K562 (cell line): ENCODE measurements at regions not wholly inside any gene's neighbourhood (a gene's known extent, or its start where the extent isn't known, plus 50 kb on each side); places are given as distances from the start of the nearest gene placed in this dataset.
A peak's percentile ranks its signal among the peaks of the same experiment; 100 is the strongest.

ENCODE experiments used
- ATAC-seq: fragments of 200-7000 bp; cut with Tn5 transposase; 3 replicates; pipeline ENCODE4 v1.9.1; 2020; ENCODE audit warnings: moderate library complexity
- BruUV-seq: library from RNA; stranded (reverse); fragments of 400-500 nt; replicated peaks from 2 replicates; lab custom pipeline; 2021; lab: Mats Ljungman, UMichigan
- CTCF ChIA-PET: fragments of 300-600 bp; formaldehyde crosslinking; extraction: SDS; loops from one replicate; lab custom pipeline; 2021; ENCODE audit warnings: low intra/inter-chr PET ratio; lab: Yijun Ruan, JAX
- POLR2A ChIA-PET: fragments of 300-600, 350-650 bp; sonication (Branson Sonifier 250); formaldehyde crosslinking; extraction: SDS; loops from one replicate; lab custom pipeline; 2021; ENCODE audit warnings: antibody characterized with exemption, inconsistent platforms; lab: Yijun Ruan, JAX
- DNase-seq, 4 experiments: peaks; one replicate each; pipeline versions ENCODE4 v3.0.0 to v3.0.0-alpha.2; 2011 to 2018; ENCODE audit warnings: low spot score in 3 of 4, mixed read lengths in 3 of 4; ENCODE audit errors: extremely low read depth in 1 of 4
- FAIRE-seq: peaks from 2 replicates; lab custom pipeline; 2011; peaks lifted over from hg19 to GRCh38; lab: Jason Lieb, UNC
- H2AFZ ChIP-seq: 2 replicates; pipeline ENCODE4 v1.6.0; 2011; ENCODE audit warnings: low read depth, low read length, control low read depth, inconsistent platforms
- H3K27ac ChIP-seq: fragments of 200-600 bp; 3 replicates; pipeline ENCODE4 v1.8.0; 2011; ENCODE audit warnings: low read depth, mild to moderate bottlenecking, control low read depth, inconsistent platforms, low read length, moderate library complexity, mixed read lengths; ENCODE audit errors: extremely low read depth
- H3K27me3 ChIP-seq, 2 experiments: fragments of 300-600 bp in 1 of 2; 2 replicates in 1 of 2; 3 replicates in 1 of 2; pipeline versions ENCODE4 v1.6.0 to v1.8.0; 2011; ENCODE audit warnings: inconsistent platforms in 2 of 2, low read length in 2 of 2, mild to moderate bottlenecking in 1 of 2, mixed read lengths in 1 of 2, moderate library complexity in 1 of 2; ENCODE audit not compliant: control insufficient read depth in 2 of 2, insufficient read depth in 2 of 2
- H3K36me3 ChIP-seq: fragments of 300-600 bp; 3 replicates; pipeline ENCODE4 v1.8.0; 2011; ENCODE audit warnings: mild to moderate bottlenecking, low read length, inconsistent platforms; ENCODE audit not compliant: control insufficient read depth, insufficient read depth
- H3K4me1 ChIP-seq, 2 experiments: fragments of 200-600 bp in 1 of 2; replicated peaks in 1 of 2; 2 replicates in 1 of 2; 3 replicates in 1 of 2; pipeline versions ENCODE4 v1.5.1 to v1.8.0; 2011; ENCODE audit warnings: inconsistent platforms in 2 of 2, low read length in 2 of 2, mild to moderate bottlenecking in 1 of 2, mixed read lengths in 1 of 2, moderate library complexity in 1 of 2; ENCODE audit not compliant: control insufficient read depth in 2 of 2, insufficient read depth in 2 of 2
- H3K4me2 ChIP-seq: 2 replicates; pipeline ENCODE4 v1.6.1; 2011; ENCODE audit warnings: low read length, control low read depth, inconsistent platforms, mixed read lengths; ENCODE audit not compliant: insufficient read depth
- H3K4me3 ChIP-seq: fragments of 200-600 bp; sonication (generic), shearing (Covaris generic); 2 replicates; pipeline ENCODE4 v1.5.1; 2016; ENCODE audit warnings: control low read depth, inconsistent platforms
- H3K79me2 ChIP-seq: fragments of 200-600 bp; 3 replicates; pipeline ENCODE4 v1.8.0; 2011; ENCODE audit warnings: low read length, inconsistent platforms; ENCODE audit not compliant: control insufficient read depth, insufficient read depth
- H3K9ac ChIP-seq, 2 experiments: 2 replicates each; pipeline versions ENCODE4 v1.6.0 to v1.6.1; 2011; ENCODE audit warnings: low read depth in 2 of 2, low read length in 2 of 2, control low read depth in 1 of 2, inconsistent platforms in 1 of 2, mild to moderate bottlenecking in 1 of 2, mixed read lengths in 1 of 2; ENCODE audit not compliant: insufficient read depth in 1 of 2
- H3K9me1 ChIP-seq: one replicate; pipeline ENCODE4 v1.6.0; 2011; ENCODE audit warnings: inconsistent platforms, mild to moderate bottlenecking, low read length, moderate library complexity; ENCODE audit not compliant: control insufficient read depth, insufficient read depth
- H3K9me3 ChIP-seq: replicated peaks from 2 replicates; pipeline ENCODE4 v1.5.1; 2011; ENCODE audit warnings: low read depth, low read length, inconsistent platforms; ENCODE audit not compliant: control insufficient read depth, insufficient read depth
- H4K20me1 ChIP-seq: replicated peaks from 2 replicates; pipeline ENCODE4 v1.6.1; 2011; ENCODE audit warnings: low read length, inconsistent platforms, mixed read lengths; ENCODE audit not compliant: control insufficient read depth, insufficient read depth
- AFF4 ChIP-seq: sonication (generic); formaldehyde crosslinking; IDR thresholded peaks from 2 replicates; pipeline ENCODE4 v1.8.0; 2023; ENCODE audit warnings: mild to moderate bottlenecking, missing genetic modification reagents
- SPI1 ChIP-seq: IDR thresholded peaks from 2 replicates; pipeline ENCODE4 v1.6.1; 2011; ENCODE audit warnings: low read depth, low read length, control low read depth, borderline replicate concordance
- WGBS: fragments of 100-300 bp; shearing (Covaris generic); methylation state at CpG from one replicate; pipeline ENCODE4 v1.1.6; 2016; ENCODE audit warnings: low coverage, mixed read lengths; ENCODE audit not compliant: insufficient coverage; ENCODE audit errors: missing lambda C conversion rate; 5-methylcytosine and 5-hydroxymethylcytosine counted together
- in situ Hi-C: fragments of 300-500 bp; cut with MboI; formaldehyde crosslinking; loops from 4 replicates; pipeline ENCODE4 v1.15.0; 2018; ENCODE audit warnings: inconsistent platforms, mixed read lengths
- intact Hi-C: fragments of 100-400 bp; cut with micrococcal nuclease; formaldehyde crosslinking; loops from 2 replicates; pipeline ENCODE4 v1.14.2; 2022

GRCh38 chr21:32878661-32879060 is 107.1 kb upstream of the PAXBP1 start:
- no TSS peak for BruUV-seq
- WGBS: 0% methylated on average over 2 of the region's 2 CpGs
- POLR2A ChIA-PET: interaction anchor here (1.4 kb wide), 1 partner anchor 8 kb away, joined by 5 read pairs; no protein-coding TSS in a partner anchor
- Histone ChIP-seq H3K27ac (no peak overlapping the region), H3K4me1 (no peaks in the 10 kb centered on the region), H2AFZ (no peak overlapping the region), H3K9me3 (no peaks in the 10 kb centered on the region), H3K4me3 (no peak overlapping the region), H3K9ac (no peak overlapping the region), H3K27me3 (peaks cover 4 to 15% of the 10 kb centered on the region in 2 experiments), H3K9me1 (no peaks in the 10 kb centered on the region), H3K4me2 (no peak overlapping the region), H3K36me3 (no peaks in the 10 kb centered on the region), H4K20me1 (no peaks in the 10 kb centered on the region), H3K79me2 (no peaks in the 10 kb centered on the region)
- CTCF ChIA-PET: no interaction called here
- no peak for FAIRE-seq
- intact Hi-C loops (no loop called here), in situ Hi-C loops (no loop called here)
- no peak for DNase-seq
- ATAC-seq: no peak
- TF ChIP-seq AFF4 (CRISPR knock-in tag): no peak
- peak; percentile 70 for TF ChIP-seq SPI1
